ENCODE measurements at regions not wholly inside any gene's neighbourhood (a gene's known extent, or its start where the extent isn't known, plus 50 kb on each side); places are given as distances from the start of the nearest gene placed in this dataset.

GRCh38 chr3:107870096-107870495, 220.7 kb downstream of the CD47 start:
- H3K4me3 Mint-ChIP-seq, result no peak overlapping the region
- H3K27me3 Mint-ChIP-seq (ENCODE audit: insufficient read depth), result no peaks in the 10 kb centered on the region
- no peaks in the 10 kb centered on the region for H3K36me3 Mint-ChIP-seq (ENCODE audit: low read depth)
- no peaks in the 10 kb centered on the region for H3K4me1 Mint-ChIP-seq (ENCODE audit: low read depth)
- H3K9me3 Mint-ChIP-seq, result no peaks in the 10 kb centered on the region
- H3K27ac Mint-ChIP-seq, result no peak overlapping the region
- no peak for DNase-seq (ENCODE audit: low spot score)
- intact Hi-C loops (cut with micrococcal nuclease), result no loop called here

GRCh38 chr3:107868449-107868848, 222.4 kb downstream of the CD47 start:
- peaks cover 4% of the 10 kb centered on the region for H3K27me3 Mint-ChIP-seq (ENCODE audit: insufficient read depth)
- intact Hi-C loops (cut with micrococcal nuclease), result no loop called here
- H3K27ac Mint-ChIP-seq, result no peak overlapping the region
- no peaks in the 10 kb centered on the region for H3K36me3 Mint-ChIP-seq (ENCODE audit: low read depth)
- H3K9me3 Mint-ChIP-seq, result no peaks in the 10 kb centered on the region
- no peak overlapping the region for H3K4me3 Mint-ChIP-seq
- DNase-seq (ENCODE audit: low spot score), result no peak
- H3K4me1 Mint-ChIP-seq (ENCODE audit: low read depth), result no peaks in the 10 kb centered on the region

- no peaks in the 10 kb centered on the region for H3K9me3 Mint-ChIP-seq
- no peaks in the 10 kb centered on the region for H3K36me3 Mint-ChIP-seq (ENCODE audit: low read depth)
- H3K27ac Mint-ChIP-seq, result no peak overlapping the region
- intact Hi-C loops (cut with micrococcal nuclease), result loop anchor here (5.0 kb wide), 1 partner anchor 825 kb away; no protein-coding TSS in a partner anchor
- H3K4me3 Mint-ChIP-seq, result no peak overlapping the region
- DNase-seq (ENCODE audit: low spot score), result no peak
- peaks cover 4% of the 10 kb centered on the region for H3K27me3 Mint-ChIP-seq (ENCODE audit: insufficient read depth)
- no peaks in the 10 kb centered on the region for H3K4me1 Mint-ChIP-seq (ENCODE audit: low read depth)
These were observed 228.9 kb downstream of the CD47 start for GRCh38 chr3:107861904-107862303.

- H3K9me3 Mint-ChIP-seq, result no peaks in the 10 kb centered on the region
- H3K27me3 Mint-ChIP-seq (ENCODE audit: insufficient read depth), result peaks cover 4% of the 10 kb centered on the region
- no peak for DNase-seq (ENCODE audit: low spot score)
- H3K4me3 Mint-ChIP-seq, result no peak overlapping the region
- H3K27ac Mint-ChIP-seq, result no peak overlapping the region
- intact Hi-C loops (cut with micrococcal nuclease), result loop anchor here (5.0 kb wide), 1 partner anchor 826 kb away; no protein-coding TSS in a partner anchor
- H3K4me1 Mint-ChIP-seq (ENCODE audit: low read depth), result no peaks in the 10 kb centered on the region
- no peaks in the 10 kb centered on the region for H3K36me3 Mint-ChIP-seq (ENCODE audit: low read depth)
These were observed 229.4 kb downstream of the CD47 start for GRCh38 chr3:107861422-107861821.
